ENCODE measurements at regions not wholly inside any gene's neighbourhood (a gene's known extent, or its start where the extent isn't known, plus 50 kb on each side); places are given as distances from the start of the nearest gene placed in this dataset.

GRCh38 chr11:95434009-95434408 is 203.0 kb upstream of the SESN3 start:
- dilution Hi-C loops (cut with MboI; ENCODE audit: extremely low pct_ligation_motif_present, low sequenced_read_pairs) (no loop called here), intact Hi-C loops (cut with micrococcal nuclease) (no loop called here)
- no peaks in the 10 kb centered on the region for H3K27me3 ChIP-seq (ENCODE audit: control insufficient read depth in 2 of 2, insufficient read depth in 2 of 2, low read length in 2 of 2)
- H2AFZ ChIP-seq (ENCODE audit: low read depth, low read length) = no peak overlapping the region
- ChIA-PET POLR2A (no interaction called here), CTCF (interaction anchor here (0.9 to 1.1 kb wide), 2 partner anchors 18 kb away, joined by 3 read pairs; no protein-coding TSS in a partner anchor)
- no peak for FAIRE-seq
- H3K4me1 ChIP-seq (ENCODE audit: control insufficient read depth, extremely low read depth, insufficient read depth, low read length) = peaks cover 10% of the 10 kb centered on the region
- DNase-seq (ENCODE audit: low read depth, low spot score) = no peak
- no peaks in the 10 kb centered on the region for H3K79me2 ChIP-seq (ENCODE audit: control insufficient read depth, insufficient read depth, low read length)
- TF ChIP-seq GATA2 (IDR thresholded peaks at IDR 0.05; ENCODE audit: insufficient read depth, insufficient read length, low read depth, low read length) (no peak), FOS (IDR thresholded peaks at IDR 0.05; ENCODE audit: borderline replicate concordance, insufficient read depth, low read length) (no peak), EZH2 (IDR thresholded peaks at IDR 0.05; ENCODE audit: borderline replicate concordance, low read depth, low read length, severe bottlenecking) (no peak)
- TF ChIP-seq, protein P1, sequence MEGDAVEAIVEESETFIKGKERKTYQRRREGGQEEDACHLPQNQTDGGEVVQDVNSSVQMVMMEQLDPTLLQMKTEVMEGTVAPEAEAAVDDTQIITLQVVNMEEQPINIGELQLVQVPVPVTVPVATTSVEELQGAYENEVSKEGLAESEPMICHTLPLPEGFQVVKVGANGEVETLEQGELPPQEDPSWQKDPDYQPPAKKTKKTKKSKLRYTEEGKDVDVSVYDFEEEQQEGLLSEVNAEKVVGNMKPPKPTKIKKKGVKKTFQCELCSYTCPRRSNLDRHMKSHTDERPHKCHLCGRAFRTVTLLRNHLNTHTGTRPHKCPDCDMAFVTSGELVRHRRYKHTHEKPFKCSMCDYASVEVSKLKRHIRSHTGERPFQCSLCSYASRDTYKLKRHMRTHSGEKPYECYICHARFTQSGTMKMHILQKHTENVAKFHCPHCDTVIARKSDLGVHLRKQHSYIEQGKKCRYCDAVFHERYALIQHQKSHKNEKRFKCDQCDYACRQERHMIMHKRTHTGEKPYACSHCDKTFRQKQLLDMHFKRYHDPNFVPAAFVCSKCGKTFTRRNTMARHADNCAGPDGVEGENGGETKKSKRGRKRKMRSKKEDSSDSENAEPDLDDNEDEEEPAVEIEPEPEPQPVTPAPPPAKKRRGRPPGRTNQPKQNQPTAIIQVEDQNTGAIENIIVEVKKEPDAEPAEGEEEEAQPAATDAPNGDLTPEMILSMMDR (IDR thresholded peaks at IDR 0.05; ENCODE audit: extremely low read depth in 1 of 2, insufficient read depth in 1 of 2, low read depth in 1 of 2, low read length in 2 of 2) = no peak
- no peak overlapping the region for H3K9ac ChIP-seq (replicated peaks; ENCODE audit: extremely low read depth, insufficient read depth, low read length)
- H3K9me1 ChIP-seq (replicated peaks; ENCODE audit: control insufficient read depth, extremely low read depth, insufficient read depth, low read length) = no peaks in the 10 kb centered on the region
- H3K4me3 ChIP-seq (replicated peaks in 1 of 3; ENCODE audit: insufficient read depth in 1 of 3, low read depth in 1 of 3, low read length in 3 of 3) = no peak overlapping the region
- BruUV-seq (replicated peaks) = no TSS peak
- H3K36me3 ChIP-seq (ENCODE audit: control insufficient read depth in 2 of 2, extremely low read depth in 1 of 2, insufficient read depth in 2 of 2, low read length in 2 of 2) = no peaks in the 10 kb centered on the region
- H4K20me1 ChIP-seq (replicated peaks; ENCODE audit: control insufficient read depth, extremely low read depth, insufficient read depth, low read length) = no peaks in the 10 kb centered on the region
- no peak overlapping the region for H3K4me2 ChIP-seq (ENCODE audit: insufficient read depth, low read length)
- no peaks in the 10 kb centered on the region for H3K9me3 ChIP-seq (replicated peaks; ENCODE audit: control insufficient read depth, insufficient read depth, low read length)
- no peak overlapping the region for H3K27ac ChIP-seq (ENCODE audit: insufficient read depth, low read depth, low read length)

All from endothelial cell of umbilical vein (primary cell).